ENCODE measurements at regions not wholly inside any gene's neighbourhood (a gene's known extent, or its start where the extent isn't known, plus 50 kb on each side); places are given as distances from the start of the nearest gene placed in this dataset.

DNA sequence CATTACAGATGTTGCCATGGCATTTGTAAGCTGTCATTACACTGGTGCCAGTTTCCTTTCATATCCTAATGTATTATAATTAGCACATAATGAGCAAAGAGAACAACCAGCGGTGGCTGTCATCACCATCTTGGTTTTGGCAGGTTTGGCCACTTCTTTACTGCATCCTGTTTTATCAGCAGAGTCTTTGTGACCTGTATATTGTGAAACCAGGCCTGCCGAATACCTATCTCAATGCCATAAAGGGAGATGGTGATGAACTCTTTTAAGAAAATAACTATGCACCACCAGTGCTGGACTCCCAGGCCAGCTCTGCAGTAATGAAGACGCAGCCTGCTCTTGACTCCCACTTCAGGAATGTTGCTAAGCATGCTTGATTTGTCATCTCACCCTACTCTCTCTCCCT, 458.1 kb upstream of the NR2F2 start:
- TF ChIP-seq, protein P1, sequence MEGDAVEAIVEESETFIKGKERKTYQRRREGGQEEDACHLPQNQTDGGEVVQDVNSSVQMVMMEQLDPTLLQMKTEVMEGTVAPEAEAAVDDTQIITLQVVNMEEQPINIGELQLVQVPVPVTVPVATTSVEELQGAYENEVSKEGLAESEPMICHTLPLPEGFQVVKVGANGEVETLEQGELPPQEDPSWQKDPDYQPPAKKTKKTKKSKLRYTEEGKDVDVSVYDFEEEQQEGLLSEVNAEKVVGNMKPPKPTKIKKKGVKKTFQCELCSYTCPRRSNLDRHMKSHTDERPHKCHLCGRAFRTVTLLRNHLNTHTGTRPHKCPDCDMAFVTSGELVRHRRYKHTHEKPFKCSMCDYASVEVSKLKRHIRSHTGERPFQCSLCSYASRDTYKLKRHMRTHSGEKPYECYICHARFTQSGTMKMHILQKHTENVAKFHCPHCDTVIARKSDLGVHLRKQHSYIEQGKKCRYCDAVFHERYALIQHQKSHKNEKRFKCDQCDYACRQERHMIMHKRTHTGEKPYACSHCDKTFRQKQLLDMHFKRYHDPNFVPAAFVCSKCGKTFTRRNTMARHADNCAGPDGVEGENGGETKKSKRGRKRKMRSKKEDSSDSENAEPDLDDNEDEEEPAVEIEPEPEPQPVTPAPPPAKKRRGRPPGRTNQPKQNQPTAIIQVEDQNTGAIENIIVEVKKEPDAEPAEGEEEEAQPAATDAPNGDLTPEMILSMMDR (IDR thresholded peaks at IDR 0.05), result no peak
- TF ChIP-seq POLR2AphosphoS5 (IDR thresholded peaks at IDR 0.05), result no peak
